ENCODE measurements at regions not wholly inside any gene's neighbourhood (a gene's known extent, or its start where the extent isn't known, plus 50 kb on each side); places are given as distances from the start of the nearest gene placed in this dataset.

GRCh38 chr6:167496707-167497106 lies 171.8 kb downstream of the TTLL2 start:
- TF ChIP-seq CTCF (IDR thresholded peaks at IDR 0.05) (no peak), POLR2A (IDR thresholded peaks at IDR 0.05) (no peak)

Data from right lobe of liver (tissue), 4 donors.